ENCODE measurements at regions not wholly inside any gene's neighbourhood (a gene's known extent, or its start where the extent isn't known, plus 50 kb on each side); places are given as distances from the start of the nearest gene placed in this dataset.

GRCh38 chr4:32436816-32437215, 1716.6 kb downstream of the PCDH7 start:
- TF ChIP-seq CTCF (conservative IDR thresholded peaks at IDR 0.05; ENCODE audit: low read depth, low read length) = no peak
- TF ChIP-seq EZH2 (IDR thresholded peaks at IDR 0.05; ENCODE audit: borderline replicate concordance, low read depth, low read length, poor library complexity, severe bottlenecking) = no peak
